ENCODE measurements at regions not wholly inside any gene's neighbourhood (a gene's known extent, or its start where the extent isn't known, plus 50 kb on each side); places are given as distances from the start of the nearest gene placed in this dataset.
A peak's percentile ranks its signal among the peaks of the same experiment; 100 is the strongest.

GRCh38 chr18:69250305-69251151, 150.2 kb upstream of the DOK6 start:
- Histone ChIP-seq H3K36me3 (no peaks in the 10 kb centered on the region), H3K9me3 (no peaks in the 10 kb centered on the region), H3K27ac (peak overlapping the region in 1 of 12 donors; percentile 30), H3K4me3 (peak overlapping the region in 1 of 12 donors; percentile 5), H3K4me1 (peaks cover 0 to 5% (median 0%) of the 10 kb centered on the region in 12 donors), H3K27me3 (no peaks in the 10 kb centered on the region)
- ATAC-seq (peak in 2 of 4 donors; percentile 30 to 59), DNase-seq (no peak)
- TF ChIP-seq, protein P1, sequence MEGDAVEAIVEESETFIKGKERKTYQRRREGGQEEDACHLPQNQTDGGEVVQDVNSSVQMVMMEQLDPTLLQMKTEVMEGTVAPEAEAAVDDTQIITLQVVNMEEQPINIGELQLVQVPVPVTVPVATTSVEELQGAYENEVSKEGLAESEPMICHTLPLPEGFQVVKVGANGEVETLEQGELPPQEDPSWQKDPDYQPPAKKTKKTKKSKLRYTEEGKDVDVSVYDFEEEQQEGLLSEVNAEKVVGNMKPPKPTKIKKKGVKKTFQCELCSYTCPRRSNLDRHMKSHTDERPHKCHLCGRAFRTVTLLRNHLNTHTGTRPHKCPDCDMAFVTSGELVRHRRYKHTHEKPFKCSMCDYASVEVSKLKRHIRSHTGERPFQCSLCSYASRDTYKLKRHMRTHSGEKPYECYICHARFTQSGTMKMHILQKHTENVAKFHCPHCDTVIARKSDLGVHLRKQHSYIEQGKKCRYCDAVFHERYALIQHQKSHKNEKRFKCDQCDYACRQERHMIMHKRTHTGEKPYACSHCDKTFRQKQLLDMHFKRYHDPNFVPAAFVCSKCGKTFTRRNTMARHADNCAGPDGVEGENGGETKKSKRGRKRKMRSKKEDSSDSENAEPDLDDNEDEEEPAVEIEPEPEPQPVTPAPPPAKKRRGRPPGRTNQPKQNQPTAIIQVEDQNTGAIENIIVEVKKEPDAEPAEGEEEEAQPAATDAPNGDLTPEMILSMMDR (IDR thresholded peaks at IDR 0.05), result no peak
- TF ChIP-seq POLR2A (IDR thresholded peaks at IDR 0.05), result no peak
- WGBS, 4 donors, result 61 to 73% (median 68%) methylated on average over 10 of the region's 10 CpGs
- intact Hi-C loops (cut with DNase I), result no loop called here

GRCh38 chr18:69257861-69258458, 142.7 kb upstream of the DOK6 start:
- intact Hi-C loops (cut with DNase I), result no loop called here
- no peak for TF ChIP-seq POLR2A (IDR thresholded peaks at IDR 0.05)
- TF ChIP-seq, protein P1 (IDR thresholded peaks at IDR 0.05), result no peak
- Histone ChIP-seq H3K27ac (no peak overlapping the region), H3K36me3 (no peaks in the 10 kb centered on the region), H3K4me3 (no peak overlapping the region), H3K9me3 (peaks cover 0 to 3% (median 0%) of the 10 kb centered on the region in 12 donors), H3K4me1 (no peaks in the 10 kb centered on the region), H3K27me3 (no peaks in the 10 kb centered on the region)
- WGBS, 4 donors, result 74 to 84% (median 80%) methylated on average over 7 of the region's 7 CpGs
- ATAC-seq (peak in 1 of 4 donors; percentile 50), DNase-seq (peak in 1 of 5 donors; percentile 10)

DNA sequence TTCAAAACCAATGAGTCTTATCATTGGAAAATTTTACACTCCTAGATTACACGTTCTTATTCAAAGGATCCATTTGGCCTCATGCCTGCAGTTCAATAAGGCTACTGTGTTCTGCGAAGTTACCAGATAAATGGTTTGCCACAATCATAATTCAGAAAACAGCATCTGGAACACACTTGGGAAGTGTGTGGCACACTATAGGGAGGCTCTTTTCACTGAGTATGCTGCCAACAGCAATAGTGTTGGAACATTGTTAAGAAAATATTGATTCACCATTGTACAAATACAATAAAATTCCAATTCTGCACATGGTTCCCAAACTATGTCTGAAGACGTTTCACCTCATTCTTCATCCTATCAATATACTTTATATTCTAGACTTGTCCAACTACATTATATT, 141.4 kb upstream of the DOK6 start:
- peaks cover 0 to 3% (median 0%) of the 10 kb centered on the region in 12 donors for H3K9me3 ChIP-seq
- TF ChIP-seq, protein P1 (IDR thresholded peaks at IDR 0.05), result no peak
- TF ChIP-seq POLR2A (IDR thresholded peaks at IDR 0.05), result no peak
- H3K27ac ChIP-seq, result no peak overlapping the region
- 29 to 52% (median 47%) methylated on average over 3 of the region's 3 CpGs for WGBS, 4 donors
- H3K4me3 ChIP-seq, result no peak overlapping the region
- no peak for ATAC-seq
- intact Hi-C loops (cut with DNase I), result no loop called here
- no peaks in the 10 kb centered on the region for H3K27me3 ChIP-seq
- H3K36me3 ChIP-seq, result no peaks in the 10 kb centered on the region
- no peaks in the 10 kb centered on the region for H3K4me1 ChIP-seq
- DNase-seq, result no peak

GRCh38 chr18:69261406-69261805, 139.3 kb upstream of the DOK6 start:
- DNase-seq, result no peak
- Histone ChIP-seq H3K4me1 (no peaks in the 10 kb centered on the region), H3K4me3 (no peak overlapping the region), H3K9me3 (peaks cover 0 to 3% (median 0%) of the 10 kb centered on the region in 12 donors), H3K27ac (no peak overlapping the region), H3K27me3 (no peaks in the 10 kb centered on the region), H3K36me3 (no peaks in the 10 kb centered on the region)
- no peak for ATAC-seq
- TF ChIP-seq, protein P1 (IDR thresholded peaks at IDR 0.05), result no peak
- no peak for TF ChIP-seq POLR2A (IDR thresholded peaks at IDR 0.05)
- intact Hi-C loops (cut with DNase I), result no loop called here

Measured in heart left ventricle (tissue), 16 donors.